Transverse colon (tissue), 4 donors: ENCODE measurements at regions not wholly inside any gene's neighbourhood (a gene's known extent, or its start where the extent isn't known, plus 50 kb on each side); places are given as distances from the start of the nearest gene placed in this dataset.

ENCODE experiments used
- DNase-seq: peaks from one replicate; pipeline ENCODE4 v3.0.0-alpha.2; 2019
- H3K27ac ChIP-seq, 4 donors: fragments of 200-600 bp; sonication (generic); 2 replicates each; pipeline ENCODE4 v1.5.1; 2016 to 2018; ENCODE audit warnings: inconsistent platforms in 4 of 4
- H3K27me3 ChIP-seq: fragments of 200-600 bp; sonication (generic); 2 replicates; pipeline ENCODE4 v1.5.1; 2017; ENCODE audit warnings: inconsistent platforms
- H3K36me3 ChIP-seq, 4 donors: fragments of 200-600 bp; sonication (generic); 2 replicates each; pipeline ENCODE4 v1.5.1; 2017 to 2019; ENCODE audit warnings: inconsistent platforms in 4 of 4
- H3K4me1 ChIP-seq, 4 donors: fragments of 200-600 bp; sonication (generic); 2 replicates each; pipeline ENCODE4 v1.5.1; 2017 to 2020; ENCODE audit warnings: inconsistent platforms in 4 of 4
- H3K4me3 ChIP-seq, 4 donors: fragments of 200-600 bp; sonication (generic); 1 replicate in 1 of 4; 2 replicates in 3 of 4; pipeline versions ENCODE4 v1.5.1 to v1.6.1; 2017 to 2019; ENCODE audit warnings: inconsistent platforms in 4 of 4
- H3K9me3 ChIP-seq, 2 donors: fragments of 200-600 bp; sonication (generic); 2 replicates each; pipeline ENCODE4 v1.5.1; 2017 to 2019; ENCODE audit warnings: inconsistent platforms in 2 of 2
- CTCF ChIP-seq, 5 experiments: fragments of 200-600 bp in 3 of 5; fragments of 450-650 bp in 2 of 5; sonication (generic) in 3 of 5; IDR thresholded peaks; 1 replicate in 2 of 5; 2 replicates in 3 of 5; pipeline ENCODE4 v1.5.1; 2016 to 2017; ENCODE audit warnings: antibody characterized with exemption in 5 of 5, inconsistent platforms in 3 of 5, mild to moderate bottlenecking in 2 of 5, moderate library complexity in 1 of 5
- EP300 ChIP-seq: sonication (generic); formaldehyde crosslinking; IDR thresholded peaks from one replicate; pipeline ENCODE4 v1.6.1; 2017; ENCODE audit warnings: antibody characterized with exemption, low read depth
- POLR2A ChIP-seq: fragments of 450-650 bp; IDR thresholded peaks from one replicate; pipeline ENCODE4 v1.6.1; 2016; ENCODE audit warnings: antibody characterized with exemption, mild to moderate bottlenecking, moderate library complexity
- POLR2AphosphoS5 ChIP-seq, 3 donors: sonication (generic); formaldehyde crosslinking; IDR thresholded peaks; one replicate each; pipeline ENCODE4 v1.6.1; 2016; ENCODE audit warnings: antibody characterized with exemption in 3 of 3
- WGBS, 2 donors: methylation state at CpG; one replicate each; pipeline ENCODE4 v1.1.5; 2018; ENCODE audit warnings: low coverage in 1 of 2; 5-methylcytosine and 5-hydroxymethylcytosine counted together
- in situ Hi-C, 4 donors: fragments of 200-750 bp; cut with MboI; loops; one replicate each; pipeline versions ENCODE4 v1.15.0 to v1.15.1; 2017; ENCODE audit warnings: low sequenced_read_pairs in 3 of 4, low pct_ligation_motif_present in 1 of 4, low pct_unique_long_range_greater_than_20kb in 1 of 4
- intact Hi-C: fragments of 100-400 bp; cut with DNase I; formaldehyde crosslinking; loops from one replicate; pipeline ENCODE4 v1.15.1; 2023; ENCODE audit warnings: low total_unique reads

DNA sequence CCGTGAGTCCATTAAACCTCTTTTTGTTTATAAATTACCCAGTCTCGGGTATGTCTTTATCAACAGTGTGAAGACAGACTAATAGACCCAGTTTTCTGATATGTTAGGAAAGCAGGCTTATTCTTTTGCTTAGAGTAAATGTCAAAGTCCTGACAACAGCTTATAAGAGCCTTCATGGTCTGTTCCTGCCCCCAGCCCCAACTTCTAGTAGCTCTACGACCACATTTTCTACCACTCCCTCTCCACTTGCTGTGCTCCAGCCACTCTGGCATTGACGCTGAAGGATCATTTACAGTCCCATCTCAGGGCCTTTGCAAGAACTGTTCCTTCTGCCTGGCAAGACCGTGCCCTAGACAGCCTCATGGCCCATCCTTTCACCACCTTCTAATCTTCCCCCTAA is 104.6 kb upstream of the GPR139 start:
- 74 to 84% methylated on average over 4 to 5 of the region's 5 CpGs for WGBS, 2 donors
- Histone ChIP-seq H3K27me3 (peaks cover 3% of the 10 kb centered on the region), H3K27ac (no peak overlapping the region), H3K9me3 (no peaks in the 10 kb centered on the region), H3K4me3 (no peak overlapping the region), H3K4me1 (no peaks in the 10 kb centered on the region), H3K36me3 (no peaks in the 10 kb centered on the region)
- intact Hi-C loops (no loop called here), in situ Hi-C loops (no loop called here)
- TF ChIP-seq POLR2A (no peak), CTCF (IDR thresholded peaks at IDR 0.05) (no peak), POLR2AphosphoS5 (IDR thresholded peaks at IDR 0.05) (no peak), EP300 (no peak)
- DNase-seq = no peak

DNA sequence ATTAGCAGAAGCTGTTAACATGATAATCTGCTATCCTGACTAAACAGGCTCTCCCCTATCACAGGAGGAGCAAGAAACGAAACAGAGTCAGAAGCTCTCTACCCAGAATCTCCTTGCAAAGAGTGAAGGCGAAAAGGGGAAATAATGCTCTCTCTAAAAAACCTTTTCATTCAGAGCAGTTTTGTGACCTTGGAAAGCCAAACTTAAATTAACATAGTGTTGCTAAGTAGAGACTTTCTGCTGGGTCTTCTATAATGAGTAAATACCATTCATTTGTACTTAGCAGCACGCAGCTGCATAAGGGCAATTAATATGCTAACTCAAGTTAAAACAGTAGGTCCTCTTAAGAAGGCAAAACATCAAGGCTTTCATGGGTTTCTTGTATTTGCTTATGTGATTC is 101.7 kb upstream of the GPR139 start:
- in situ Hi-C loops = no loop called here
- intact Hi-C loops = no loop called here
- no peak for TF ChIP-seq EP300
- TF ChIP-seq POLR2A = no peak
- TF ChIP-seq POLR2AphosphoS5 (IDR thresholded peaks at IDR 0.05) = no peak
- TF ChIP-seq CTCF (IDR thresholded peaks at IDR 0.05) = no peak
- 14 to 25% methylated on average over 3 of the region's 3 CpGs for WGBS, 2 donors
- Histone ChIP-seq H3K36me3 (no peaks in the 10 kb centered on the region), H3K27ac (no peak overlapping the region), H3K4me3 (no peak overlapping the region), H3K4me1 (no peaks in the 10 kb centered on the region), H3K27me3 (peaks cover 3% of the 10 kb centered on the region), H3K9me3 (no peaks in the 10 kb centered on the region)
- DNase-seq = no peak

GRCh38 chr16:20167323-20167722 is 93.6 kb upstream of the GPR139 start:
- Histone ChIP-seq H3K9me3 (no peaks in the 10 kb centered on the region), H3K4me1 (no peaks in the 10 kb centered on the region), H3K36me3 (no peaks in the 10 kb centered on the region), H3K4me3 (no peak overlapping the region), H3K27me3 (no peaks in the 10 kb centered on the region), H3K27ac (no peak overlapping the region)
- no peak for TF ChIP-seq POLR2A
- no peak for TF ChIP-seq EP300
- TF ChIP-seq POLR2AphosphoS5 (IDR thresholded peaks at IDR 0.05) = no peak
- no peak for TF ChIP-seq CTCF (IDR thresholded peaks at IDR 0.05)
- in situ Hi-C loops (no loop called here), intact Hi-C loops (no loop called here)
- WGBS, 2 donors = 93% methylated on average over 1 of the region's 1 CpG; no CpG with 5 or more reads in 1 of the 2 donors
- DNase-seq = no peak

DNA sequence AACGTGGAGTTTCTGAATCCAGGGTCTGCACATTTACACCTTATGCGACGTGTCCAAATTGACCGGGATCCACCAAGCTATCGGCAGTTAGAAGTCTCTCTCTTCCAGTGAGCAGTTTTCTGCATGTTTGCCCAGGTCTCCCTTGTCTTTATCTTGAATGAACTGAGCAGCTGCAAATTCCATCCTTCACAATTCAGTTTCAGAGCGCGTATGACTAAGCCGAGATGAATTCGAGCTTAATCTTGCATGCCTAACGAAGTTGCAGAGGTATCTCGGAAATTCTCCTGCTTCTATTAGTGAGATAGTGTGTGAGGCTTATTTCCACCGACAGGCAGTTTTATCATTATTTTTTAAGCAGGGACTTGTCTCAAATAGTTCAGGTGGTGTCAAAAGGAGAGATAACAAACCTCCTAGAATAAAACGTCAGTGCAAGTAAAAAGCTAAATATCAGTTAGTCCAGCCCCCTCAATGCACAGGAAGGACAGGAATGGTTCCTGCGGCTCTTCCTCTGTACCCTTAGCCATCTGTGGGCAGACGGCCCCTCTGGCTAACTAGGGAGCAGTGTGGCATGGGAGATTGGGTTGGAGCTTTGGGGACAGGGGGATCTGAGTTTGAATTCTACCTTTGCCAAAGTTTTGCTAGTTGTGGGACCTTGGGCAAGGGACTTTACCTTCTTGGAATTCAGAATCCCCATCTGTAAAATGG is 93.0 kb upstream of the GPR139 start:
- Histone ChIP-seq H3K27ac (no peak overlapping the region), H3K27me3 (no peaks in the 10 kb centered on the region), H3K9me3 (no peaks in the 10 kb centered on the region), H3K4me1 (no peaks in the 10 kb centered on the region), H3K4me3 (no peak overlapping the region), H3K36me3 (no peaks in the 10 kb centered on the region)
- 71 to 79% methylated on average over 1 to 15 of the region's 15 CpGs for WGBS, 2 donors
- no peak for TF ChIP-seq POLR2AphosphoS5 (IDR thresholded peaks at IDR 0.05)
- TF ChIP-seq EP300 = no peak
- no peak for TF ChIP-seq POLR2A
- no peak for TF ChIP-seq CTCF (IDR thresholded peaks at IDR 0.05)
- intact Hi-C loops = no loop called here
- no peak for DNase-seq
- in situ Hi-C loops = no loop called here
